PC-9 (cell line): ENCODE measurements at regions not wholly inside any gene's neighbourhood (a gene's known extent, or its start where the extent isn't known, plus 50 kb on each side); places are given as distances from the start of the nearest gene placed in this dataset.
"Not testable (repeated sequence)": the region's sequence is repeated elsewhere in the genome, so short reads cannot be mapped to it uniquely, and the experiment has no call there.

Experiments used
- BruUV-seq: library from RNA; stranded (reverse); fragments of 400-500 nt; replicated peaks from 2 replicates; lab custom pipeline; 2021; lab: Mats Ljungman, UMichigan
- CTCF ChIA-PET: fragments of 300-600 bp; sonication (Branson Sonifier 250); formaldehyde crosslinking; loops from one replicate; lab custom pipeline; 2022; ENCODE audit warnings: antibody characterized with exemption; lab: Charles Lee
- POLR2A ChIA-PET: fragments of 300-600 bp; sonication (Branson Sonifier 250); formaldehyde crosslinking; loops from one replicate; lab custom pipeline; 2022; ENCODE audit warnings: antibody characterized with exemption; ENCODE audit not compliant: unreplicated experiment; lab: Charles Lee
- DNase-seq, 2 experiments: peaks; one replicate each; pipeline versions ENCODE4 v3.0.0 to v3.0.0-alpha.2; 2015 to 2022; ENCODE audit warnings: mixed read lengths in 1 of 2
- H2AFZ ChIP-seq: fragments of 200-600 bp; sonication (generic); 2 replicates; pipeline ENCODE4 v1.8.1; 2017; ENCODE audit warnings: antibody characterized with exemption
- H3F3A ChIP-seq: fragments of 200-600 bp; sonication (generic); 2 replicates; pipeline ENCODE4 v1.8.1; 2017; ENCODE audit warnings: antibody characterized with exemption, mild to moderate bottlenecking, low read depth; ENCODE audit not compliant: insufficient read depth
- H3K27ac ChIP-seq: fragments of 200-600 bp; sonication (generic); 2 replicates; pipeline ENCODE4 v1.6.1; 2016; ENCODE audit warnings: mixed run types
- H3K27me3 ChIP-seq: fragments of 200-600 bp; sonication (generic); 2 replicates; pipeline ENCODE4 v1.6.1; 2016; ENCODE audit warnings: low read depth, mixed run types; ENCODE audit not compliant: insufficient read depth
- H3K36me3 ChIP-seq: fragments of 200-600 bp; sonication (generic); 2 replicates; pipeline ENCODE4 v1.6.1; 2016; ENCODE audit warnings: low read depth, mixed run types
- H3K4me1 ChIP-seq: fragments of 200-600 bp; sonication (generic); replicated peaks from 2 replicates; pipeline ENCODE4 v1.6.1; 2016; ENCODE audit warnings: mixed run types; ENCODE audit not compliant: insufficient read depth
- H3K4me2 ChIP-seq: fragments of 200-600 bp; sonication (generic); 2 replicates; pipeline ENCODE4 v1.6.1; 2017; ENCODE audit warnings: mixed run types
- H3K4me3 ChIP-seq: fragments of 200-600 bp; sonication (generic); 2 replicates; pipeline ENCODE4 v1.6.1; 2016; ENCODE audit warnings: mixed run types
- H3K79me2 ChIP-seq: fragments of 200-600 bp; sonication (generic); 2 replicates; pipeline ENCODE4 v1.6.1; 2017; ENCODE audit warnings: low read depth, mixed run types
- H3K9me2 ChIP-seq: fragments of 200-600 bp; sonication (generic); 2 replicates; pipeline ENCODE4 v1.8.1; 2017; ENCODE audit warnings: mild to moderate bottlenecking; ENCODE audit not compliant: insufficient read depth
- H3K9me3 ChIP-seq: fragments of 200-600 bp; sonication (generic); 2 replicates; pipeline ENCODE4 v1.8.1; 2016; ENCODE audit warnings: low read depth; ENCODE audit not compliant: insufficient read depth
- H4K20me1 ChIP-seq: fragments of 200-600 bp; sonication (generic); 2 replicates; pipeline ENCODE4 v1.8.1; 2017; ENCODE audit not compliant: insufficient read depth
- EZH2 ChIP-seq: fragments of 200-600 bp; sonication (generic); IDR thresholded peaks from 2 replicates; pipeline ENCODE4 v1.8.0; 2017; ENCODE audit warnings: antibody characterized with exemption, low read depth
- intact Hi-C: fragments of 100-400 bp; cut with micrococcal nuclease; formaldehyde crosslinking; loops from one replicate; pipeline ENCODE4 v1.10.0; 2022; ENCODE audit not compliant: unreplicated experiment
- TF ChIP-seq, protein P1 (sequence below): fragments of 200-600 bp; sonication (generic); conservative IDR thresholded peaks from 2 replicates; pipeline ENCODE4 v1.6.1; 2017; ENCODE audit warnings: mixed run types, antibody characterized with exemption, mild to moderate bottlenecking, moderate library complexity

DNA sequence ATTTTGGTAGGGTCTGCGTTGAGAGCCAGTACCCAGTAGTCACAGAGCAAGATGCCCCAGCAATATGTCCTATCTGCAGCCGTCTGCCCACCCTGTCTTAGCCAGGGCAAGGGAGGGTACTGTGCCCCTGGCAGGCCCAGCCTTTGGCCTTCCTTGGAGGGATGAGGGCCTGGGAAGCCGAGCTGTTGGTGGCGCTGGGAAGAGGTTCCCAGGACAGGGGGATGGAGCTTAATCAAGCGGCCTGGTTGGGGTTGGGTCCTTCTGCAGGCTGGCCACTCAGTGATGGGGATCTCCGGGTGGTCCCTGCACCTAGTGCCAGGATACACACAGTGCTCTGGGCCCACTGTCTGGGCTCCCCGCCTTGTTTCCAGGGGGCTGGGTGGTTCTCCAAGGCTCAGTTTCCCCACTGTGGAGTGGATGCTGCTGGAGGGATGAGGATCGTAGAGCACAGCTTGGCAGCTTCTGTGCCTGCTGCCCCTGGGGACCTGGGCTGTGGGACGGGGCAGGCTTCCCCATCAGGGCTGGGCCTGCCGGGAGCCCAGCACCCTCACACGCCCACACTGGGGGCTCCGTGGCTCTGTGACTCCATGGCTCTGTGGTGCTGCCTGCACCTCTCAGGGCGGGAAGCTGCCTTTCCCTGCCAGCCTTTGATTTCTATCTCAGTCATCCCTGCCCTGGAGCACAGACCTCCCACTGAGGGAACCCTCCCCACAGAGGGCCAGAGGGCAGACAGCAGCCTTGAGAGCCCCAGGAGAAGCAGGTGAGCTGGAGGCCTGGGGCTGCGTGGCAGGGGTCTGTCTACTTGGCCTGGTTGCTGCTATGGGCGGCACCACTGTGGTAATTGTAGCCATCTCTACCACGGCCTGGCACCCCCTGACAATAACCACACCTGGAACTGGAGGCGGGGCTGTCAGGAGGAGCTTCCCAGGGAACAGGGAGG lies 357.0 kb downstream of the TMEM121 start:
- no peaks in the 10 kb centered on the region for H3K79me2 ChIP-seq
- no peaks in the 10 kb centered on the region for H3K4me1 ChIP-seq
- ChIA-PET CTCF (no interaction called here), POLR2A (no interaction called here)
- no peak overlapping the region for H2AFZ ChIP-seq
- H3K9me2 ChIP-seq, result no peaks in the 10 kb centered on the region
- H3K4me2 ChIP-seq, result no peak overlapping the region
- H3K27me3 ChIP-seq, result peaks cover 70% of the 10 kb centered on the region
- TF ChIP-seq, protein P1, sequence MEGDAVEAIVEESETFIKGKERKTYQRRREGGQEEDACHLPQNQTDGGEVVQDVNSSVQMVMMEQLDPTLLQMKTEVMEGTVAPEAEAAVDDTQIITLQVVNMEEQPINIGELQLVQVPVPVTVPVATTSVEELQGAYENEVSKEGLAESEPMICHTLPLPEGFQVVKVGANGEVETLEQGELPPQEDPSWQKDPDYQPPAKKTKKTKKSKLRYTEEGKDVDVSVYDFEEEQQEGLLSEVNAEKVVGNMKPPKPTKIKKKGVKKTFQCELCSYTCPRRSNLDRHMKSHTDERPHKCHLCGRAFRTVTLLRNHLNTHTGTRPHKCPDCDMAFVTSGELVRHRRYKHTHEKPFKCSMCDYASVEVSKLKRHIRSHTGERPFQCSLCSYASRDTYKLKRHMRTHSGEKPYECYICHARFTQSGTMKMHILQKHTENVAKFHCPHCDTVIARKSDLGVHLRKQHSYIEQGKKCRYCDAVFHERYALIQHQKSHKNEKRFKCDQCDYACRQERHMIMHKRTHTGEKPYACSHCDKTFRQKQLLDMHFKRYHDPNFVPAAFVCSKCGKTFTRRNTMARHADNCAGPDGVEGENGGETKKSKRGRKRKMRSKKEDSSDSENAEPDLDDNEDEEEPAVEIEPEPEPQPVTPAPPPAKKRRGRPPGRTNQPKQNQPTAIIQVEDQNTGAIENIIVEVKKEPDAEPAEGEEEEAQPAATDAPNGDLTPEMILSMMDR, result no peak
- H4K20me1 ChIP-seq, result no peaks in the 10 kb centered on the region
- no peak for DNase-seq
- H3F3A ChIP-seq, result no peaks in the 10 kb centered on the region
- no peaks in the 10 kb centered on the region for H3K36me3 ChIP-seq
- no peaks in the 10 kb centered on the region for H3K9me3 ChIP-seq
- intact Hi-C loops, result no loop called here
- no TSS peak for BruUV-seq
- no peak overlapping the region for H3K4me3 ChIP-seq
- H3K27ac ChIP-seq, result no peak overlapping the region

DNA sequence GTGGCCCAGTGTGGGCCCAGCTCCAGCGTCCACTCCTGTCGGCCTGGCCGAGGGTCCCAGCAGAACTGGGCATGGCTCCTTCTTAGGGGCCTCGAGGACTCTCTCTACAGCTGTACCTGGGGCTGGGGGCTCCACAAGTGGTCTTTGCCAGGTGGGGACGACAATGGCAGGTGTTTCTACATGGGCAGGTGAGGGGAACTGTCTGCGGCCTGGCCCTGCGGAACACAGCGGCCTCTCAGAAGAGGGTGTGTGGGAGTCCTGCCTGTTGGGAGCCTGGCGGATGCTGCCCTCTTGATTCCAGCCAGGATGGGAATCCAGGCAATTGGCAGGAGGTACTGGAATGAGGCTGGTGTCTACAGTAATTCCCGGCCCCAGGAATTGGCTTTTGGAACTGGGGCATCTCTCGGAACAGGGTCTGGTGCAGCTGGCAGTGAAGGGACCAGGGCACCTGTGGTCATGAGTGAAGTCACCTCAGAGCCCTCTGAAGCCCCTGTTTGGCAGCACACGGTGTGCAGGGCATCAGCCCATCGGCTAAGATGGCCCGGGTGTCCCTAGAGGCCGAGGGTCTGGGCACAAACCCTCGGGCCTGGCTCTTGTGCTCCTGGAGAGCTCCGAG lies 357.9 kb downstream of the TMEM121 start:
- intact Hi-C loops, H3K27ac ChIP-seq, POLR2A ChIA-PET, H3K4me3 ChIP-seq, H3K9me3 ChIP-seq, H3K4me1 ChIP-seq, H3K4me2 ChIP-seq, H3F3A ChIP-seq, H4K20me1 ChIP-seq, H3K36me3 ChIP-seq, BruUV-seq, H3K9me2 ChIP-seq, DNase-seq, CTCF ChIA-PET, H3K79me2 ChIP-seq, H2AFZ ChIP-seq: not testable (repeated sequence)
- peaks cover 65% of the 10 kb centered on the region for H3K27me3 ChIP-seq

DNA sequence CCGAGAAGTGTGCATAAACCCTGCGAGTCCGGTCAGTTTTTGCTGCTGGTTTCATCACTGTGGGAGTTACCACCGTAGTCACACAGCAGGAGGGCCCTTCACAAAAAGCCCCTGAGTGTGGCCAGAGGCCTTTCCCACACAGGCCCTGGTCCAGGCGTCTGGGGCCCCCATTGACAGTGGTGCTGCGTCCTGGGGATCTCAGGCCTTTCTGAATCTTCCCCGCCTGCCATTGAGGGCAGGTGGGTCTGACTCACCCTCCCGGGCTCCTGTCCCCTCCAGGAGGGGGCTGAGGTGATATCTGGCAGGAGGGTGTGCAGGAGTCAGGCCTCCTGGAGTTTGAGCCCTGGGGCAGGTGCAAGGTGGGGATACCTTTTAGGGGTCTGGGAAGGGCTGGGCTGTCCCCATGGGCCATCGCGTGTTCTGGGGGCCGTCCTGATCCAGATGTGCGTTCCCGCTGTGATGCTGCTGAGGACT lies 358.5 kb downstream of the TMEM121 start:
- no peak overlapping the region for H3K27ac ChIP-seq
- H4K20me1 ChIP-seq, result no peaks in the 10 kb centered on the region
- peaks cover 65% of the 10 kb centered on the region for H3K27me3 ChIP-seq
- no TSS peak for BruUV-seq
- H3K9me2 ChIP-seq, result no peaks in the 10 kb centered on the region
- H3F3A ChIP-seq, result no peaks in the 10 kb centered on the region
- H3K4me1 ChIP-seq, result no peaks in the 10 kb centered on the region
- H3K9me3 ChIP-seq, result no peaks in the 10 kb centered on the region
- POLR2A ChIA-PET, result no interaction called here
- CTCF ChIA-PET, result no interaction called here
- DNase-seq, result no peak
- H3K4me3 ChIP-seq, result no peak overlapping the region
- no peak overlapping the region for H2AFZ ChIP-seq
- no peaks in the 10 kb centered on the region for H3K79me2 ChIP-seq
- no peak overlapping the region for H3K4me2 ChIP-seq
- H3K36me3 ChIP-seq, result no peaks in the 10 kb centered on the region
- TF ChIP-seq, protein P1, result no peak
- no peak for TF ChIP-seq EZH2
- intact Hi-C loops, result no loop called here
